ENCODE measurements at regions not wholly inside any gene's neighbourhood (a gene's known extent, or its start where the extent isn't known, plus 50 kb on each side); places are given as distances from the start of the nearest gene placed in this dataset.

- Histone ChIP-seq H3K36me3 (ENCODE audit: insufficient read depth, low read length, poor library complexity, severe bottlenecking) (no peaks in the 10 kb centered on the region), H3K27me3 (replicated peaks; ENCODE audit: insufficient read depth, low read depth, low read length, poor library complexity) (no peaks in the 10 kb centered on the region), H3K4me1 (ENCODE audit: insufficient read depth, low read length, poor library complexity, severe bottlenecking) (no peaks in the 10 kb centered on the region), H3K9me3 (ENCODE audit: low read depth, low read length, poor library complexity, severe bottlenecking) (no peaks in the 10 kb centered on the region), H3K27ac (ENCODE audit: low read depth, low read length, poor library complexity, severe bottlenecking) (no peak overlapping the region), H3K4me3 (ENCODE audit: low read depth, low read length, poor library complexity, severe bottlenecking) (no peak overlapping the region)
- no TSS peak for BruUV-seq (replicated peaks)
- ChIA-PET CTCF (no interaction called here), POLR2A (ENCODE audit: low non-redundant PET) (no interaction called here)
- TF ChIP-seq EZH2 (IDR thresholded peaks at IDR 0.05; ENCODE audit: borderline replicate concordance, low read depth, low read length, poor library complexity, severe bottlenecking) = no peak
- TF ChIP-seq CTCF (conservative IDR thresholded peaks at IDR 0.05; ENCODE audit: low read depth, low read length) = no peak
- DNase-seq (ENCODE audit: low spot score) = no peak
- intact Hi-C loops (cut with micrococcal nuclease; ENCODE audit: unreplicated experiment) = no loop called here
Observed at GRCh38 chr18:51391215-51391614, 193.7 kb upstream of the MEX3C start.

- Histone ChIP-seq H3K4me3 (ENCODE audit: low read depth, low read length, poor library complexity, severe bottlenecking) (no peak overlapping the region), H3K4me1 (ENCODE audit: insufficient read depth, low read length, poor library complexity, severe bottlenecking) (no peaks in the 10 kb centered on the region), H3K36me3 (ENCODE audit: insufficient read depth, low read length, poor library complexity, severe bottlenecking) (no peaks in the 10 kb centered on the region), H3K9me3 (ENCODE audit: low read depth, low read length, poor library complexity, severe bottlenecking) (no peaks in the 10 kb centered on the region), H3K27me3 (replicated peaks; ENCODE audit: insufficient read depth, low read depth, low read length, poor library complexity) (no peaks in the 10 kb centered on the region), H3K27ac (ENCODE audit: low read depth, low read length, poor library complexity, severe bottlenecking) (no peak overlapping the region)
- DNase-seq (ENCODE audit: low spot score) = no peak
- CTCF ChIA-PET = no interaction called here
- intact Hi-C loops (cut with micrococcal nuclease; ENCODE audit: unreplicated experiment) = no loop called here
- POLR2A ChIA-PET (ENCODE audit: low non-redundant PET) = no interaction called here
- BruUV-seq (replicated peaks) = no TSS peak
- no peak for TF ChIP-seq EZH2 (IDR thresholded peaks at IDR 0.05; ENCODE audit: borderline replicate concordance, low read depth, low read length, poor library complexity, severe bottlenecking)
- TF ChIP-seq CTCF (conservative IDR thresholded peaks at IDR 0.05; ENCODE audit: low read depth, low read length) = no peak
Observed at GRCh38 chr18:51391731-51392130, 194.2 kb upstream of the MEX3C start.

- TF ChIP-seq CTCF (conservative IDR thresholded peaks at IDR 0.05; ENCODE audit: low read depth, low read length) (no peak), EZH2 (IDR thresholded peaks at IDR 0.05; ENCODE audit: borderline replicate concordance, low read depth, low read length, poor library complexity, severe bottlenecking) (no peak)
- ChIA-PET CTCF (no interaction called here), POLR2A (ENCODE audit: low non-redundant PET) (no interaction called here)
- Histone ChIP-seq H3K4me1 (ENCODE audit: insufficient read depth, low read length, poor library complexity, severe bottlenecking) (peaks cover 3% of the 10 kb centered on the region), H3K9me3 (ENCODE audit: low read depth, low read length, poor library complexity, severe bottlenecking) (no peaks in the 10 kb centered on the region), H3K36me3 (ENCODE audit: insufficient read depth, low read length, poor library complexity, severe bottlenecking) (no peaks in the 10 kb centered on the region), H3K27me3 (replicated peaks; ENCODE audit: insufficient read depth, low read depth, low read length, poor library complexity) (no peaks in the 10 kb centered on the region), H3K27ac (ENCODE audit: low read depth, low read length, poor library complexity, severe bottlenecking) (no peak overlapping the region), H3K4me3 (ENCODE audit: low read depth, low read length, poor library complexity, severe bottlenecking) (no peak overlapping the region)
- BruUV-seq (replicated peaks) = no TSS peak
- no peak for DNase-seq (ENCODE audit: low spot score)
- intact Hi-C loops (cut with micrococcal nuclease; ENCODE audit: unreplicated experiment) = no loop called here
Observed at GRCh38 chr18:51397347-51397962, 200.0 kb upstream of the MEX3C start.

All from A673 (cell line).